Activated CD8-positive, alpha-beta memory T cell treated with anti-CD3 and anti-CD28 coated beads, Interleukin-2, amount 10 ng/mL, durations not matched to agents 7 days and 5 days (primary cell): ENCODE measurements at regions not wholly inside any gene's neighbourhood (a gene's known extent, or its start where the extent isn't known, plus 50 kb on each side); places are given as distances from the start of the nearest gene placed in this dataset.
A peak's percentile ranks its signal among the peaks of the same experiment; 100 is the strongest.

Experiments
- ATAC-seq: fragments of 150-1000 bp; cut with Tn5 transposase; one replicate; pipeline ENCODE4 v1.10.0; 2021; ENCODE audit warnings: moderate library complexity
- CTCF ChIA-PET: fragments of 350-600 bp; sonication (Branson Sonifier 250); formaldehyde crosslinking; loops from one replicate; lab custom pipeline; 2021; ENCODE audit warnings: antibody characterized with exemption; lab: Charles Lee
- DNase-seq: peaks from one replicate; pipeline ENCODE4 v3.0.0-alpha.2; 2020
- H3K27ac Mint-ChIP-seq: one replicate; pipeline ENCODE4 v1.8.0; 2021; ENCODE audit warnings: mild to moderate bottlenecking, mixed read lengths
- H3K27me3 Mint-ChIP-seq: one replicate; pipeline ENCODE4 v1.8.0; 2021; ENCODE audit warnings: mixed read lengths
- H3K36me3 Mint-ChIP-seq: one replicate; pipeline ENCODE4 v1.8.0; 2021; ENCODE audit warnings: mild to moderate bottlenecking, mixed read lengths
- H3K4me1 Mint-ChIP-seq: one replicate; pipeline ENCODE4 v1.8.0; 2021; ENCODE audit warnings: mixed read lengths
- H3K4me3 Mint-ChIP-seq: one replicate; pipeline ENCODE4 v1.8.0; 2021; ENCODE audit warnings: mild to moderate bottlenecking, moderate library complexity, mixed read lengths
- H3K9me3 Mint-ChIP-seq: one replicate; pipeline ENCODE4 v1.8.0; 2022; ENCODE audit warnings: low read depth, mixed read lengths

- ATAC-seq (no peak), DNase-seq (no peak)
- Mint-ChIP-seq H3K4me1 (no peaks in the 10 kb centered on the region), H3K27ac (no peak overlapping the region), H3K9me3 (no peaks in the 10 kb centered on the region), H3K4me3 (no peak overlapping the region), H3K27me3 (peaks cover 39% of the 10 kb centered on the region), H3K36me3 (no peaks in the 10 kb centered on the region)
- CTCF ChIA-PET: no interaction called here
These were observed 136.7 kb upstream of the TMTC4 start for GRCh38 chr13:100811024-100811865.

DNA sequence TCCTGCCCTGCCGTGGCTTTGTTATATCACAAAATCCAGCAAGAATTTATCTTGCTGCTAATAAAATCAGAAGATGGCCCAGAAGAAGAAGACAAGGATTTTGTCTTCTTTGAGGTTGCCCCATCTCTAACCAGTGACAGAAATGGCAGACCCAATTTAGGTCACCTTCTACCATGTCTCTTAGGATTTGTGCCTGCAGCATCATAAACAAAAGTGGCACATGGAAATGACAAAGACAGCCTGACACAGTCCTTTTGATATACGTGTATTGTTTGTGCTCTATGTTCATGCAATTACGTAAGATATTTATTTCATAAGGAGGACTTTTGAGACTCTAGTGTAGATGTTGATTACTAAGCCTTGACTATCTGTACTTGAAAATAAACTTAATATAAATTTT is 135.9 kb upstream of the TMTC4 start:
- H3K4me3 Mint-ChIP-seq: no peak overlapping the region
- ATAC-seq: no peak
- H3K27me3 Mint-ChIP-seq: peaks cover 43% of the 10 kb centered on the region
- no peak for DNase-seq
- H3K36me3 Mint-ChIP-seq: no peaks in the 10 kb centered on the region
- CTCF ChIA-PET: no interaction called here
- no peak overlapping the region for H3K27ac Mint-ChIP-seq
- H3K9me3 Mint-ChIP-seq: no peaks in the 10 kb centered on the region
- no peaks in the 10 kb centered on the region for H3K4me1 Mint-ChIP-seq

DNA sequence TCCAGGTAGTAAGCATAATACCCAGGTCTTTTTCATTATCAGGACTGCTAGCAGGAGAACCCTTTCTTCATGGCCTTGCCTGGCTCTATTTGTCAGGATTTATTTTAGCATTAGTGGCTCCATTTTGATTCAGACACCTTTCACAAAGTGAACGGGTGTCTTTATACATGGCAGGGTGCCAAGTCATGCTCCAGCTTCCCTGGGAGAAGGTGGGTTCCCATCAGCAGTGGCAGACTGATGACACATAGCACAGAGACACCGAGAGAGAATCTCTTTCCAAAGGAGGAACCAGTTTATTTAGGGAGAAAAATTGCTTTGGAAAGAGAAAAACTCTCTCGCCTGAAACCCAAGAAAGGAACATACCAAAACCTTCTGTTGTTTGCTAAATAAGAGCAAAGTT is 135.3 kb upstream of the TMTC4 start:
- no peaks in the 10 kb centered on the region for H3K4me1 Mint-ChIP-seq
- no peak for ATAC-seq
- H3K36me3 Mint-ChIP-seq: no peaks in the 10 kb centered on the region
- H3K27me3 Mint-ChIP-seq: peaks cover 43% of the 10 kb centered on the region
- H3K4me3 Mint-ChIP-seq: no peak overlapping the region
- DNase-seq: no peak
- CTCF ChIA-PET: no interaction called here
- H3K9me3 Mint-ChIP-seq: no peaks in the 10 kb centered on the region
- H3K27ac Mint-ChIP-seq: no peak overlapping the region

- Mint-ChIP-seq H3K27ac (no peak overlapping the region), H3K4me3 (no peak overlapping the region), H3K27me3 (peaks cover 43% of the 10 kb centered on the region), H3K9me3 (no peaks in the 10 kb centered on the region), H3K4me1 (no peaks in the 10 kb centered on the region), H3K36me3 (no peaks in the 10 kb centered on the region)
- DNase-seq (no peak), ATAC-seq (no peak)
- CTCF ChIA-PET: no interaction called here
These were observed 134.5 kb upstream of the TMTC4 start for GRCh38 chr13:100809129-100809390.

- H3K4me3 Mint-ChIP-seq: no peak overlapping the region
- no peaks in the 10 kb centered on the region for H3K36me3 Mint-ChIP-seq
- H3K4me1 Mint-ChIP-seq: no peaks in the 10 kb centered on the region
- CTCF ChIA-PET: no interaction called here
- DNase-seq (no peak), ATAC-seq (no peak)
- H3K27me3 Mint-ChIP-seq: peaks cover 43% of the 10 kb centered on the region
- no peaks in the 10 kb centered on the region for H3K9me3 Mint-ChIP-seq
- H3K27ac Mint-ChIP-seq: no peak overlapping the region
These were observed 133.9 kb upstream of the TMTC4 start for GRCh38 chr13:100808330-100809128.

DNA sequence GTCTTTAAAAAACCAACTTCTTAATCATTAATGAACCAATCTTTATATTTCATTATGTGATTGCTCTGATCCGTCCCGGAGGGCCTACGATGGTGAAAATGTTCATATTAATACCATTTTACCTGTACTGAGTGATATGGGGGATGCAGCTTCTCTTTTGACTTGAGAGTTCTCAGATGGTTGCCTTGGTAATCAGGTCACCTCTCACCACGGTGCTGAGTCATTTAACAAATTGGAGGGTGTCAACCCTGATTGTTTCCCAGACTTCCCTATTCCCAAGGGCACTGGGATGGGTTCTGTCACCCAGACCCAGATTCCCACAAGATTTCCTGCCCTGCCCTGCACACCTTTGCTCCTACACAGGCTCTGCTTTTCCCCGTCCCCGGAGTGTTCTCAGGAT is 128.5 kb upstream of the TMTC4 start:
- CTCF ChIA-PET: no interaction called here

GRCh38 chr13:100800283-100800875 is 125.8 kb upstream of the TMTC4 start:
- no peaks in the 10 kb centered on the region for H3K36me3 Mint-ChIP-seq
- H3K9me3 Mint-ChIP-seq: peaks cover 7% of the 10 kb centered on the region
- ATAC-seq (no peak), DNase-seq (no peak)
- peaks cover 2% of the 10 kb centered on the region for H3K4me1 Mint-ChIP-seq
- H3K27me3 Mint-ChIP-seq: peaks cover 2% of the 10 kb centered on the region
- no peak overlapping the region for H3K4me3 Mint-ChIP-seq
- CTCF ChIA-PET: no interaction called here
- H3K27ac Mint-ChIP-seq: no peak overlapping the region

More for the DNA sequence above, 128.5 kb upstream of the TMTC4 start:
- peaks cover 2% of the 10 kb centered on the region for H3K4me1 Mint-ChIP-seq
- DNase-seq (no peak), ATAC-seq (no peak)
- no peak overlapping the region for H3K4me3 Mint-ChIP-seq
- peaks cover 14% of the 10 kb centered on the region for H3K27me3 Mint-ChIP-seq
- no peak overlapping the region for H3K27ac Mint-ChIP-seq
- H3K36me3 Mint-ChIP-seq: no peaks in the 10 kb centered on the region
- H3K9me3 Mint-ChIP-seq: no peaks in the 10 kb centered on the region

DNA sequence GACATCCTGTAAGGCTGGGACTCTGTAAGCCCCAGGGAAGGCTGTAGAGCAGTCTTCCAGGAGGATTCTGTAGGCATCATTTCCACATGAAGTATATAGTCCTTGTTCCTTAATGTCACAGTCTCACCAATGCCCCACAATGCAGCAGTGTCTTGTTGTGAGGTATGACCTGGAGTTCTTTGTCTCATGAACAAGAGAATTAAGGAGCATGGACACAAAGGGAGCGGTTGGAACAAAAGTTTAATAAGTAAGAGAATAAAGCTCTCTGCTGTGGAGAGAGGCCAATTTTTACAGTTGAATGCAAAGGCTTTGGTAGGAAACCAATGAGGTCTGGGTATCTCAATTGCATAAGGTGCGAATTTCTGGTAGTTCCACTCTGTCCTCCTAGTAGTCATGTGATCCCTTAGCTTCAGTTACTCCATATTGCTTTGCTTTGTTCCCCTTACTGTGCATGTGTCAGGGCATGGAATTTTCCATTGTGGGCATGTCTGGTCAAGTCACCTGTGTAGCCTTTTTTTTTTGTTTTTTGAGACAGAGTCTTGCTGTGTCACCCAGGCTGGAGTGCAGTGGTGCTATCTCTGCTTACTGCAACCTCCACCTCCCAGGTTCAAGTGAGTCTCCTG is 124.3 kb upstream of the TMTC4 start:
- H3K27me3 Mint-ChIP-seq: peaks cover 2% of the 10 kb centered on the region
- H3K27ac Mint-ChIP-seq: no peak overlapping the region
- peaks cover 8% of the 10 kb centered on the region for H3K9me3 Mint-ChIP-seq
- DNase-seq: no peak
- no peak for ATAC-seq
- no peak overlapping the region for H3K4me3 Mint-ChIP-seq
- no peaks in the 10 kb centered on the region for H3K36me3 Mint-ChIP-seq
- CTCF ChIA-PET: no interaction called here
- peaks cover 2% of the 10 kb centered on the region for H3K4me1 Mint-ChIP-seq

- Mint-ChIP-seq H3K36me3 (no peaks in the 10 kb centered on the region), H3K27me3 (peaks cover 2% of the 10 kb centered on the region), H3K27ac (no peak overlapping the region), H3K4me3 (no peak overlapping the region), H3K9me3 (peaks cover 8% of the 10 kb centered on the region), H3K4me1 (no peaks in the 10 kb centered on the region)
- CTCF ChIA-PET: no interaction called here
- ATAC-seq (no peak), DNase-seq (no peak)
These were observed 123.3 kb upstream of the TMTC4 start for GRCh38 chr13:100797921-100798320.

GRCh38 chr13:100796463-100796862 is 121.9 kb upstream of the TMTC4 start:
- no peaks in the 10 kb centered on the region for H3K4me1 Mint-ChIP-seq
- H3K27me3 Mint-ChIP-seq: peaks cover 2% of the 10 kb centered on the region
- CTCF ChIA-PET: no interaction called here
- no peak overlapping the region for H3K4me3 Mint-ChIP-seq
- DNase-seq (no peak), ATAC-seq (no peak)
- H3K9me3 Mint-ChIP-seq: peaks cover 11% of the 10 kb centered on the region
- H3K27ac Mint-ChIP-seq: no peak overlapping the region
- no peaks in the 10 kb centered on the region for H3K36me3 Mint-ChIP-seq

DNA sequence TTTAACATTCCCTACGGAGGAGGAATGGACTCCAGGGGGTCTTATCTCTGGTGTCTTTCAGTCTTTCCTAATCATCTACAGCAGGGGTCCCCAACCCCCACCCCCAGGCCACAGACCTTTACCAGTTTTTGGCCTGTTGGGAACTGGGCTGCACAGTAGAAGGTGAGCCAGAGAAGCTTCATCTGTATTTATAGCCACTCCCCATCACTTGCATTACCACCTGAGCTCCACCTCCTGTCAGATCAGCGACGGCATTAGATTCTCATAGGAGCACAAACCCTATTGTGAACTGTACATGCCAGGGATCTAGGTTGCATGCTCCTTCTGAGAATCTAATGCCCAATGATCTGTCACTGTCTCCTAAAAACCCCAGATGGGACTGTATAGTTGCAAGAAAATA is 120.0 kb upstream of the TMTC4 start:
- peaks cover 8% of the 10 kb centered on the region for H3K4me1 Mint-ChIP-seq
- no peaks in the 10 kb centered on the region for H3K36me3 Mint-ChIP-seq
- H3K27ac Mint-ChIP-seq: no peak overlapping the region
- no peak overlapping the region for H3K4me3 Mint-ChIP-seq
- H3K9me3 Mint-ChIP-seq: peaks cover 11% of the 10 kb centered on the region
- DNase-seq (no peak), ATAC-seq (no peak)
- peaks cover 8% of the 10 kb centered on the region for H3K27me3 Mint-ChIP-seq
- CTCF ChIA-PET: no interaction called here

DNA sequence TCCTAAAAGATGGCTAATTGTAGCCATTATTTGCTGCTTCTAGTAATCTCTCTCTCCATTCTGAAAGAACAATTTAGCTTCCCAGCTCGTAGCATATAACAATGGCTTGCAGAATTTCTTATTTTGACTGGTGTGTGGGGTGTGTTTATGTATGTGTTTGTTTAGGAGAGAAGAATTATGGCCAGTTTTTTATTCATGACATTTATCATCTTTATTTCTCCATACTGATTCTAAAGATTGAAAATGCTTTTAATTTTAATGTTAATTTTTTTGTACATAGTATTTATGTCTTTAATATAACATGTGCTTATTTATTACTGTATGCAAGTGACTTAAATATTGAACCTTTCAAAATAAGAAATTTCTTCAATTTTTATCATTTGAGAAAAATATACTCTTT is 115.8 kb upstream of the TMTC4 start:
- H3K27me3 Mint-ChIP-seq: peaks cover 25% of the 10 kb centered on the region
- no peaks in the 10 kb centered on the region for H3K36me3 Mint-ChIP-seq
- DNase-seq (no peak), ATAC-seq (no peak)
- no peak overlapping the region for H3K27ac Mint-ChIP-seq
- peaks cover 5% of the 10 kb centered on the region for H3K9me3 Mint-ChIP-seq
- peaks cover 14% of the 10 kb centered on the region for H3K4me1 Mint-ChIP-seq
- no peak overlapping the region for H3K4me3 Mint-ChIP-seq
- CTCF ChIA-PET: interaction anchor here (1.0 kb wide), 1 partner anchor 18 kb away, joined by 3 read pairs; no protein-coding TSS in a partner anchor

GRCh38 chr13:100789968-100790367 is 115.4 kb upstream of the TMTC4 start:
- DNase-seq (no peak), ATAC-seq (peak; percentile 53)
- H3K4me1 Mint-ChIP-seq: peaks cover 14% of the 10 kb centered on the region
- H3K27ac Mint-ChIP-seq: no peak overlapping the region
- H3K9me3 Mint-ChIP-seq: peaks cover 3% of the 10 kb centered on the region
- CTCF ChIA-PET: no interaction called here
- no peaks in the 10 kb centered on the region for H3K36me3 Mint-ChIP-seq
- H3K27me3 Mint-ChIP-seq: peaks cover 28% of the 10 kb centered on the region
- no peak overlapping the region for H3K4me3 Mint-ChIP-seq
